DMS153 treated with DMSO at 0.1 percent for 48 hours (cell line): ENCODE measurements at regions not wholly inside any gene's neighbourhood (a gene's known extent, or its start where the extent isn't known, plus 50 kb on each side); places are given as distances from the start of the nearest gene placed in this dataset.

Experiments
- DNase-seq: peaks from one replicate; lab custom pipeline; 2025; ENCODE audit not compliant: unreplicated experiment; lab: John Stamatoyannopoulos, UW

- DNase-seq = no peak
Observed at GRCh38 chr5:174229514-174230370, 184.2 kb downstream of the NSG2 start.

DNA sequence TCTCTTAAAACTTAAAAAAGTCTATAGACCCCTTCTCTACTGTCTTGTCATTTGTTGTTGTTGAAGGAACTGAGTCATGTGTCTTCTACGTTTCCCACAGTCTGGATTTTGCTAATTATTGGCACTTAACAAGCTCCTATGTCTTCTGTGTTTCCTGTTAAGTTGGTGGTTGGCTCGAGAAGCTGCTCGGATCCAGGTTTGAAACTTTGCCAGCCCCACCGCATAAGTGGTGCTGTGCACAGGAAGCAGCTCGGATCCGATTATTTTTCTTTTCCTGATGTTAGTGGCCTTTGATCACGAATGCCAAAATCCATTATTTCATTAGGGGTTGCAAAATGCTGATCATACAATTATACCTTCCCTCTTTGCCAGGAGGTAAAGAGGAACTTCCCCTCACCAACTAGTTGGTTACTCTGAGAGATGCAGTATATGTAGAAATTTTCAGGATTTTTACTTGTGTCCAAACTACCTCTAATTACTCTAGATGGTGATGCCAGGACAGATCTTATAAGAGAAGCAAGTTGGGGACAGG is 186.5 kb downstream of the NSG2 start:
- DNase-seq = no peak

DNA sequence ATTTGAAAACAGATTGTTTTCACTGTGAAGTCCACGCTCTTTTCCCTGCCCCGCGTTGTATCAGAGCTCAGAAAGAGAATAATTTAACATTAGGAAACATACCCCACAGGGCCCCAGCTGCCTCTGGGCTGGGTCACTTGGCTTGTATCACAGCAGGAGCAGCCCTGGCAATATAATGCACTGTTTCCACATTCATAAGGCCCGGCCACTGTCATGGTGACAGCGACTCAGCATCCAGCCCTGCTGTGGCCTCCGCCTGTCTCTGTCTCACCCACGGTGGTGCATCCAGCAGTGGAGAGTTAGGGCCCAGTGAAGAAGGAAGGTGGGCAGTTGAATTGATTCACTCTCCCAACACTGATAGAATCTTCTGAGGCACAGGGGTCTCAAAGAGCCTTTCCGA is 188.9 kb downstream of the NSG2 start:
- no peak for DNase-seq

DNA sequence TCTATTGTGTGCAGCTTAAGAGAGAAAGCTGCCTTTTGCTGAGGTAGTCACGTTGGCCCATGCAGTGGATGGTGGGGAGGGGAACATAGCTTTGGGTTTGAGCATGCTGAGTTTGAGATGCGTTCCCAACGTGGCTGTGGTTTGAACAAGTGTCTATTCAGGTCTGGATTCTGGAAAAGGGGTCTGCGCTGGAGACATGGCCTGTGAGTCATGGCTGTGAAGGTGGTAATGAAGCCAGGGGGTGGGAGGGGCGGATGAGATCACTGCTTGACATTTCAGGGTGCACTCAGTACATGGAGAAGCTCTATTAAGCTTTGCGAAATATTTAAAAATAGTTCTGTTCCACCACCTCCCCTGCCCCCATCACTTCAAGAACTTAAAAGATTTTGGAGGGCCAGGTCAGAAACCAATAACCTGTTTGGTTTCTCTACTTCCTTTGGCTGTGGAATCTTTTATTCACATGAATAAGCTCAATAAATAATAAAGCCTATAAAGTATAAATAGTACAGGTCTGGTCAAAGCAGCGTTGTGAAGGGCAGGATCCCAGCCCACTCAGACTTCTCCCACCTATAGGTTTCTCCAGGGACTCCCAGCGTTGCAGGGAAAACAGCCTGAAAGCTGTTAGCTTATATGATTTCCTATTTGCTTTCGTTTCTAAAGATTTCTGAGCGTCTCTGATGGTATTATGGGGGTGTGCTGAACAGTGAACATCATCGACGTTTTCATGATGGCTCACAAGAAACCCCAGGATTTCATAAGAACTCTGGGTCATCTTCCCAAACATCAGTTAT is 189.9 kb downstream of the NSG2 start:
- no peak for DNase-seq

DNA sequence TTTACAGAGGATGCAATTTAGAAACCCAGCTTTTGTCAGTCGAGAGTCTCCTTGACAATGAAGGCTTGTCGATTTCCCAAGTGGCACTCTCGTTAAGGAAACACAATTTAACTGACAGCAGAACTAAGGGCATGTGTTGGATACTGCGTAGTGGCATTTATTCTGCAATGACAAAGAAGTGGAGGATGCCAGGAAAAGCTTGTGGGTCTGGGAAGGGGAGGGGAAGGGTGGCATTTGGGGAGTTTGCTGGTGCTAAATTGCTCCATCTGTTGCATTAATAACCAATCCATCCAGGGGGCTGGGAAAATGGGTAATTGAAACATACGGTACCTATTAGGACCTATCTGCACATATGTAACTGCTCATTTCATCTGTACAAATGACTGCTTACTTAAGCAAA is 190.6 kb downstream of the NSG2 start:
- DNase-seq = no peak

- no peak for DNase-seq
Observed at GRCh38 chr5:174239718-174240117, 194.2 kb downstream of the NSG2 start.

- no peak for DNase-seq
Observed at GRCh38 chr5:174242573-174242972, 197.1 kb downstream of the NSG2 start.

DNA sequence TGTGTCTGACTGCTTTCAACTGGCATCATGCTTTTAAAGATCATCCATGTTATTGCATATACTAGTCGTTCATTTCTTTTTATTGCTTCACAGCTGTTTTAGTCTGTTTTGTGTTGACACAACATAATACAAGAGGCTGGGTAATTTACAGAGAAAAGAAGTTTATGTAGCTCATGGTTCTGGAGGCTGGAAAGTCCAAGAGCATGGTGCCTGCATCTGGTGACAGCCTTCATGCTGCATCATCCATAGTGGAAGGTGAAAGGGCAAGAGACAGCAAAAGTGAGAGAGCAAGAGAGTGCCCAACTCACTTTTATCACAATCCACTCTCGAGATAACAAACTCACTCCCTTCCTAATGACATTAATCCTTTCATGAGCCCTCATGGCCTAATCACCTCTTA is 198.4 kb downstream of the NSG2 start:
- no peak for DNase-seq

- peak; percentile 4 for DNase-seq
Observed at GRCh38 chr5:174245516-174246075, 200.1 kb downstream of the NSG2 start.

- no peak for DNase-seq
Observed at GRCh38 chr5:174246743-174247142, 201.2 kb downstream of the NSG2 start.

DNA sequence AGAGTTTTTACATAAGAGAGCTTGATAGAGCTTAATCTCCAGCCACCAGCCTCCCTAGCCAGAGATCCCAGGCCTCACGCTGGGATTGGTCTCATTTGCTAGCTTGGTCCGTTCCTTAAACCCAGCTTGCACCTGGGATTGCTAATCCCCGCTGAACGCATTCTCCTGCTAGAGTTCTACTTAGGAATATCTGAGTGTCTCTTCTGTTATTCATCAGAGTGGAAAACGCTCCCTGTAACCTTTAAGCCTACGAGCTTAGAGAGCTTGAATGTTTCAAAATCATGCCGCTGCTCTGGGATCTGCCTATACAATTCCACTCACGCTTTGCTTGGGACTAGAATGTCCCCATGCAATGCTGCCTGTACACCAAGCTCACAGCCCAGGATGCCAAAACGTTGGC is 201.8 kb downstream of the NSG2 start:
- DNase-seq = no peak

GRCh38 chr5:174251305-174252000 is 205.9 kb downstream of the NSG2 start:
- no peak for DNase-seq

GRCh38 chr5:174252121-174252520 is 206.6 kb downstream of the NSG2 start:
- no peak for DNase-seq

DNA sequence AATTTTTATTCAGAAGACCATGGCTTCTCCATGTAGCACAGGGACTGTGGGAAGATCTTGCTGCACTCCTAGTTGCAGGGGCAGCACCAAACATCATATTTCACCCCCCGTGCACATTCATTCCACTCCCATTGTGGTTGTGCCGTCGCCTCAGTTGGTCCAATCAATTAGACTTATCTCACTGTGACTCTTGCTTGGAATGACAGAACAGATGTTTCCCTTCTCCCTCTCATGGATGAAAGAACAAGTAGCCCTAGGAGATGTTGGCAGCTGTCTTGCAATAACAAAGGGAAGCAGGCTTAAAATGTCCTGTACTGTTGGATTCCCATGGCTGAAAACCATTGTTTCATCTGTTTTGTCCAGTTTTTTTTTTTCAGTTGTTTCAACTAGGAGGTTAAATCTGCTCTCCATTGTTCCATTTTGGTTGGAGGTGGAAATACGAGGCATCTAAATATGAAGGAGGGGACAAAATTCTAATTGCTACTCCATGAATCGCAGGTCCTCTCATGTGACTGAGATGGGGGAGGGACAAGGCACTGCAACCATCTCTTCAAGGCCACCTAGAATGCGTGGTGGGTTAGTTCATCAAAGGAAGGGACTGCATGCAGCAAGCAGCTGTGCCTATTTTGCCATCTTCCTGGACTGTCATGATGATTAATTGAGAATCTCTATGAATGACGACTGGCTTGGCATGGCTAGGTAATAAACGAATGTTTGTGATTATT is 214.4 kb downstream of the NSG2 start:
- no peak for DNase-seq

GRCh38 chr5:174271316-174271715 is 225.8 kb downstream of the NSG2 start:
- peak; percentile 2 for DNase-seq

DNA sequence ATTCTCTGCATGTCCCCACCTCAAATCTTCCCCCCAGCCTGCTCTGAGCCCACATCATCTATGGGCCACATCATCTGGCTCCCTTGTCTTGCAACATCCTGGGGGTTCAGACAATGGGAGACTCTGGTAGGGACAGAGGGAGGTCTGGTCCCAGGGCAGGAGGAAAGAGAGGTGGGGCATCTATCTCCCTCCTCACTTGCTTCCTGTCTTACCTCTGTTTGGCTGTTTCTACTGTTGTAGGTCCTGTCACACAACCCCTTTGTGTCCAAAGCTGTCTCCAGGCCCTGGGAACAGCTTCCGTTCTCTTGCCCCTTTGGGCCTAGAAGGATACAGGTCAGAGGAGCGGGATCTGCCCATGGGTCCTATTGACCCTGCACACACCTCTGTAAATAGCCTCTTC is 227.2 kb downstream of the NSG2 start:
- no peak for DNase-seq

- no peak for DNase-seq
Observed at GRCh38 chr5:174273325-174273724, 227.8 kb downstream of the NSG2 start.

DNA sequence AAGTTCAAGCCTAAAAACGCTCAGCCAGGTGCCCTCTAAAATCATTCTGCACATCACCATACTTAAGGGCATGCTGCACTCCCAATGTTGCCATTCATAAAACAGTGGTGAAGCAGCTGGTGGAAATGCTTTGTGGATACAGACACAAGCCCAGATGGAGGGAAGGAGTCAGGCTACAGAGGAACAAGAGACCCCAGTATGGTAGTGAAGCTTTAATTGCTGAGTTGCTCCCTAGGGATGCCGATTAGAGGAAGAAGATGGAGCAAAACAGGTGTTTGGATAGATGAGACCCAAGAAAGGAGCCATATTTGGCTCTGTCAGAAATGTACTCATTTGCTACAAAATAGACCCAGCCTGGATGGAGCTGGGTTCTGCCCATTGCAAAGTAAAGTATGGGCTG is 230.5 kb downstream of the NSG2 start:
- no peak for DNase-seq

DNA sequence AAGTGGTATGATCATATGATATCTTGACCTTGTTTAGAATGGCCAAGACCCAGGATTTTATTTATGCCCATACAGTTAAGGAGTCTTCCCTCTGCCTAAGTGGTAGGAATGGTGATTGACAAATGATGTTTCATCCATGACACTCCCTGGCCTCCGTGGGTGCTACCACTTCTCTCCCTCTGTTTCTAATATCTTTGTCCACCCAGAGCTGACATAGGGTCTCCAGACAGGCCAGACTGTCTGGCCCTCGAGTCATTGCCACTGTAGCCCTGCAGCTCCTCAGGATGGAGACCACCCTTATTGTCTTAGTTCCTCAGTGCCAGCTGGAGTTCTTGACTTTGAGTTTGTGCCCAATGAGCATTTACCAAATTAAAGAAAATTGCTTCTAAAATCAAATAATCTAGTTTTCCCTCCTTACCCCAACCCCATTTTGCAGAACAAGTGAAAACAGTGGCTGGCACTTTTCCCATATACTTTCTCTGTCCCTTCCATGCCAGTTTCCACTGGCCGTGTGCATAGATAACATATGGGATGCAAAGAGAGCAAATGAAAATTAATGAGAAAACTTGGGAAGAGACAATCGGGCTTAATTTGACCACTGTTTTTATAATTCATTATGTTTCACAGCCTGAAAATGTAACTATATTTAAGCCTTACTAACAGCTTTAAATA is 235.7 kb downstream of the NSG2 start:
- DNase-seq = no peak

DNA sequence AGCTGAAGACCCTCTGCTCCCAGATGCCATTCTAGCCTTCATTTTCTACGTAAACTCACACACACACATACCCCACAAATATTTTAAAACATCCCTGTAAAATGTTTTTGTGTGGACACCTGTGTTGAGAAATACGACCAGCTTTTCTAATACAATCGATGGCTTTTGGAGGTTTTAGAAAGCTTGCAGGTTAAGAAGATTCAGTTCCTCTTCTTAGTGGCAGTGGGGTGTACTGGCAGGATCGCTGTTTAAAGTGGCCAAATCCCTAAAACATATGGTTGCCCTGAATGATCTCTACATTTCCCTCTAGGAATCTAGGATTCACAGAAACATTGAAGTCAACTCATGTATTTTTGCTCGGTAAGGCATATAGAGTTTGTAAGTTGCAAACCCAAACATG is 236.3 kb downstream of the NSG2 start:
- DNase-seq = no peak
